HG02973 (cell line): ENCODE measurements at regions not wholly inside any gene's neighbourhood (a gene's known extent, or its start where the extent isn't known, plus 50 kb on each side); places are given as distances from the start of the nearest gene placed in this dataset.

Source experiments
- ATAC-seq: cut with Tn5 transposase; IDR thresholded peaks from one replicate; pipeline ENCODE4 v1.9.1; 2021; ENCODE audit warnings: moderate library complexity; ENCODE audit not compliant: unreplicated experiment

- ATAC-seq, result no peak
Measured at GRCh38 chr10:78970261-78970660, 98.5 kb upstream of the ZMIZ1 start.

- ATAC-seq, result no peak
Measured at GRCh38 chr10:78971094-78971682, 97.6 kb upstream of the ZMIZ1 start.

- ATAC-seq, result no peak
Measured at GRCh38 chr10:78972160-78972946, 96.4 kb upstream of the ZMIZ1 start.

- ATAC-seq, result peak; percentile 82
Measured at GRCh38 chr10:78972947-78973900, 95.5 kb upstream of the ZMIZ1 start.

- ATAC-seq, result peak; percentile 35
Measured at GRCh38 chr10:78973901-78974616, 94.7 kb upstream of the ZMIZ1 start.

- no peak for ATAC-seq
Measured at GRCh38 chr10:78974617-78975317, 94.0 kb upstream of the ZMIZ1 start.

GRCh38 chr10:78975926-78976325 is 92.8 kb upstream of the ZMIZ1 start:
- no peak for ATAC-seq

- no peak for ATAC-seq
Measured at GRCh38 chr10:78976825-78977755, 91.7 kb upstream of the ZMIZ1 start.

- ATAC-seq, result no peak
Measured at GRCh38 chr10:78979938-78980337, 88.8 kb upstream of the ZMIZ1 start.

- no peak for ATAC-seq
Measured at GRCh38 chr10:78980354-78980753, 88.4 kb upstream of the ZMIZ1 start.

GRCh38 chr10:78980815-78981214 is 88.0 kb upstream of the ZMIZ1 start:
- ATAC-seq, result no peak

- ATAC-seq, result peak; percentile 65
Measured at GRCh38 chr10:78981257-78981969, 87.4 kb upstream of the ZMIZ1 start.

- no peak for ATAC-seq
Measured at GRCh38 chr10:78981970-78982281, 86.8 kb upstream of the ZMIZ1 start.

- no peak for ATAC-seq
Measured at GRCh38 chr10:78982726-78983125, 86.0 kb upstream of the ZMIZ1 start.

GRCh38 chr10:78983608-78984007 is 85.2 kb upstream of the ZMIZ1 start:
- ATAC-seq, result no peak

- no peak for ATAC-seq
Measured at GRCh38 chr10:78985973-78986818, 82.6 kb upstream of the ZMIZ1 start.

GRCh38 chr10:78991187-78991586 is 77.6 kb upstream of the ZMIZ1 start:
- ATAC-seq, result peak; percentile 65

GRCh38 chr10:78992333-78992732 is 76.4 kb upstream of the ZMIZ1 start:
- ATAC-seq, result peak; percentile 50
